Ammon's horn (tissue), 1 donor: ENCODE measurements at regions not wholly inside any gene's neighbourhood (a gene's known extent, or its start where the extent isn't known, plus 50 kb on each side); places are given as distances from the start of the nearest gene placed in this dataset.
A peak's percentile ranks its signal among the peaks of the same experiment; 100 is the strongest.

Experiments used
- DNase-seq: peaks from one replicate; pipeline ENCODE4 v3.0.0-alpha.2; 2016; ENCODE audit warnings: low spot score

DNA sequence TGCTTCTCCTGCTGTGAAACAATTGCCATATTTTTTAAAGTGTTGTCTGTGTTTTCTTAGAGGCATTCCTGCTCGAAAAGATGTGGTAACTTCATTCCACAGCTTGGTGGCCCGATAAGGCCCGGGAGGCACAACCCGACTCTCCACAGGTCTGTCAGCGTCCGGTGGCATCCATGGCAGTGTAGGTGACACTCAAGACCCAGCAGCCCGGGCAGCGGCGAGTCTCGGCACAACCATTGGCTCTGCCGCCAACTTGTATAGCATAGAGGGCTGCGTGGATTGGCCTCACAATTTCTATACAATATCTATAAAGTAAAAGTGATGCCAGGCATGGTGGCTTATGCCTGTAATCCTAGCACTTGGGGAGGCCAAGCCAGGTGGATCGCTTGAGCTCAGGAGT, 262.3 kb upstream of the CHRNA7 start:
- DNase-seq = no peak

- DNase-seq = no peak
Observed at GRCh38 chr15:31774045-31774444, 256.3 kb upstream of the CHRNA7 start.

DNA sequence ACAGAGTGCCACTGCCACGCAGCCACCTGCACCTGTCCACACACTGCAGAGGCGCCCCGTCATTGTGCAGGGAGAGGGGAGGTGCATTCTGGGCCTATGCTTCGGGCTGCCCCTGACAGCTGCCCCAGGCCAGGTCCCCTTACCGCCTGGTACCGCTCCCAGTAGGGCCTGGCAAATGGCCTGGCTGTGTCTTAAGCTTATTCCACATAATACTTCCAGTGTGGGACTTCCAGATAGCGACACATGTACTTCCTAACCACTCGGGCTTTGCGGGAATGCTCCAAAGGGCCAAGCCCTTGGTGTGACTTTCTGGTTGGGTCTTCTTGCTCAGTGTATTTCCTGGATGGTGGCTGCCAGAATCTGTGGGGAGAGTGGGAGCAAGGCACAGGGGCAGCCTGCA, 254.3 kb upstream of the CHRNA7 start:
- DNase-seq = peak; percentile 29

DNA sequence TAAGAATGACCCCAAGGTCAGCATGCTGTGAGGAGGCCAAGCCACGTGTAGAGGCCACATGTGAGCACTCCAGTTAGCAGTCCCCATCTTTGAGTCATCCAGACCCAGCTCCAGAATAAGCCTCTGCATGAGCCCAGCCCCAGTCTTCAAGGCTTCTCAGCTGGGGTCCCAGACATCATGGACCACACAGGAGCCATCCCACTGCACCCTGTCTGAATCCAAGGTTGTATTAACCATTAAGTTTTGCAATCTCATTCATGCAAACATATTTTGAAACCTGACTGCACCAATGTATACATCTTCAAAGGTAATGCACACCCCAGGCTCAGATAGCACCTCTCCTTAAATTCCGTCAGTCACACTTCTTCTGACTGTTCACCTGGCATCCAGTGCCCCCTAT, 249.1 kb upstream of the CHRNA7 start:
- DNase-seq = no peak

DNA sequence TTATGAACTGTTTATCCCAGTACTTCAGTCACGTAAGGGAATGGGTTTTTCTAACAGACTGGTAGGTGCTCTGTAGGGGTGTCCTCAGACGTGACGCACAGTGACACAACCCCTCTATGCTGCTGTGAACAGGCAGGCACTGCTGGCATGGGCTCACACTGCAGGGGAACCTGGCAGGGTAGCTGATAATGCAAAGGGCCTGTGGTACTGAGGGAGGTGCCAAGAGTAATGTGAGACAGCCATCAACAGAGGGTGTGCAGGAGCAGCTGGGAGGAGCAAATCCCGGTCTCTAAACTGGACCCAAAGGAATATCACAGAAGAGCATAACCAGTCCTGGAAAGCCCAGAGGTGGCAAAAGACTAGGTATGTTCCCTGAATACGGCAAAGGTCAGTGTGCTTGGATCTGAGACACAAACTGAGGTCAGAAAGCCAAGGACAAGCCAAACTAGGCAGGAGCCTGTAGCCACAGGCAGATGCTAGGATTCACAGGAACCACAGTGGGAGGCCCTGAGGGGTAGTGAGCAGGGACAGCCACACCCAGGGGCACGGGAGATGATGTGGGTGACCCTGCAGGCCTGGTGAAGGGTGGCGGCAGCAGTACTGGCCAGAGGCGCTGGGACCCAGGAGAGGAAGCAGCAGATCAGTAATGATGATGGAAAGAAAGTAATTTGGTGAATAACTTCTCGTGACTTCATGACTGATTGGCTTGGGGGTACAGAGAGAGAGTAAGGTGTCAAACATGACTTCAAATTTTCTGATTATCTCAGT, 248.1 kb upstream of the CHRNA7 start:
- DNase-seq = no peak

DNA sequence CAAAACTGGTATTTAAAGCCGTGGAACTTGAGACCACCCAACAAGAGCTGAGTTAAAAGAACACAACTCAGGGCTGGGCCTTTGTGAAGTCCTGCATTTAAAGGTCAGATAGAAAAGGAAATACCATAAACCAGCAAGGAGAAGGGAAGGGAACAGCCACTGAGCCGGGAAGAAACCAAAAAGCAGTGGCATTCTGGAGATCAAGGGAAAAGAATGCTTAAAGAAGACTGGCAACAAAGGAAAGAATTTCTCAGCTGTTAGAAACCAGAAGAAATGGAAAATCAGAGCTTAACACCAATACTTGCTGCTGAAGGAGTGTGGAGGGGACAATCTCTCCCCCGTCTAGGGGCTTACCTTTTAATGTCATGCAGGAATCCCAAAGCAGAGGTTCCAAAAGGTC, 247.4 kb upstream of the CHRNA7 start:
- DNase-seq = no peak

DNA sequence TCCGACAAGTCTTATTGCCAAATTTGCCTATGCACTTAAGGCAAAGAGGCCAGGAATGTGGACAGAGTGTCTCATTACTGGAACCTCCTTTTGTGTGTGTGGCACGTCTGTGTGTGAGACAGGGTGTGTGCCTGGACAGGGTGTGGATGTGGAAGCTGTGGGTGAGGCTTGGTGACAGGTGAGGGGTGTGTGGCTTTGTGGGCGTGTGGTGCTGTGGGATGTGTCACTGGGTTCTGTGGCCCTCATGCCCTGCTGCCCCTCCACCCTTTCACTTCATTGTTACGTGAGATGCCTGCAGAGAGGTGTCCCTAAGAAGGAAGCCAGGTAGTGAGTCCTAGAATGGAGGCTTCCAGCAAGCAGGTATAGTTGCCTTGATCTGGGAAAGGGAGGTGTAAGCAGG, 244.0 kb upstream of the CHRNA7 start:
- no peak for DNase-seq

DNA sequence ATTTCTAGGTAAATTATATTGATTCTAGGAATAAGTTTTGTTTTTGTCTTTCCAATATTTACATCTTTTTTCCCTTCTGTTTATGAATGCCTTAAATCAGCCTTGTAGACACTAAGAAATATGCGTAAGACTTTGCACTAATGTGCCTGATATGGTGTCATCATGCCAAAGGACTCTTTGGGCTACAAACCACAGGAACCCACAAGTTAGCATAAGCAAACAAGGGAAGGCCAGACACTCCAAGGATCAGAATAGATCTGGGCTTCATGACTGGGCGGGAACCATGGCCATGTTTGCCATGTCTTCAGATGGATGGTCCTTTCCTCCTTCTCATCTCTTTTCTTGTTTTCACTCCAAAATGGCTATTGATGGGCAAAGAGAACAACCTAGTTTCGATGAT, 242.2 kb upstream of the CHRNA7 start:
- no peak for DNase-seq

DNA sequence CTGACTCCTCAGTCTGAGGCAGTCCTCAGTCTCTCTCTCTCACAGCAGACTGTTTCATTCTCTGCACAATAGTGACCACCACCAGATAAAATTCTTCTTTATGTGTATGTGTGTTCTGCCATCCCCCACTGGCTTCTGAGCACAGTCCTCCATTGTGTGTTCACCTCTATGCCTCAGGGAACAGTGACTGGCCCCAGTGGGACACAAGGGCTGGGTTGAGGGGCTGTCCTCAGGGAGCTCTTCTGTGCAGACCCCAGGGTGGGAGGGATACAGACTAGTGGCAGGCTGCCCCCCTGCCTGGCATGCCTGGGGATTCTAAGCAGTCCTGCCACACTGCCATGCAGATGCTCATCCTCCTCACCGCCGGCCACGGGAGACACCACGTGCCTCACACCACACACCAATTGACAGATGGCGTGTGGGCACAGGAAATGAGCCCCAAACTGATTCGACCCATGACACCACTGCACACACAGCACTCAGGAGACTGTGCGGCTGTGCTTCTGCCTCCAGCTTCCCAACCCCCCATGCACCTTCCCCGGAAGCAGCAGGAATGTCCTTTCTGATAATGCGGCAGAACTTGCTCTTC, 237.6 kb upstream of the CHRNA7 start:
- no peak for DNase-seq

- DNase-seq = no peak
Observed at GRCh38 chr15:31799319-31799714, 231.0 kb upstream of the CHRNA7 start.

DNA sequence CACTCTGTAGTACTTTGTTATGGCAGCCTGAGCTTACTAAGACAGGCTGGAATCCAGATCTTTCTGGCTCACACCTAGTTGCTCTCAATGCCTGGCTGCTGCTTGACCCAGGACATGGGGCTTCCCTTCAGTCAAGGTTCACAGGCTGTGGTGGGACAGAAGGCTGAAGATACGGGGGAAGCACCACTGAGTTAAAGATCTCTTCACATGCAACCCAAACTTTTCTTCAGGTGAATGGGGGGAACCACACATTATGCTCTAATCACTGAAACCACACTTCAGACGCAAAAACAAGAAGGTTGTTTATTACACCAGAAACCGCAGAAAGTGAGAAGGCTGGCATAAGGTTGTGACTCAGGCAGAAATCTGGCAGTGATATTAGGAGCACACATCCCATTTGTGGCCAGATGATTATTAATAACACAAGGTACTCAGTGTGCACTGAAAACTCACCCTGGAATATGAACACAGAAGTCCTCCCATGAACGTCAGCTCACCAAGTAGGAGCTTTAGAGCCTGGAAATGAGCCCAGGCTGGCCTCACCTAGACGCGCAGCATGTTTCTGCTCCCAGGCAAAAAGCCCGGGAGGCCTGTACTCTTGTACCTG, 230.5 kb upstream of the CHRNA7 start:
- DNase-seq = no peak

DNA sequence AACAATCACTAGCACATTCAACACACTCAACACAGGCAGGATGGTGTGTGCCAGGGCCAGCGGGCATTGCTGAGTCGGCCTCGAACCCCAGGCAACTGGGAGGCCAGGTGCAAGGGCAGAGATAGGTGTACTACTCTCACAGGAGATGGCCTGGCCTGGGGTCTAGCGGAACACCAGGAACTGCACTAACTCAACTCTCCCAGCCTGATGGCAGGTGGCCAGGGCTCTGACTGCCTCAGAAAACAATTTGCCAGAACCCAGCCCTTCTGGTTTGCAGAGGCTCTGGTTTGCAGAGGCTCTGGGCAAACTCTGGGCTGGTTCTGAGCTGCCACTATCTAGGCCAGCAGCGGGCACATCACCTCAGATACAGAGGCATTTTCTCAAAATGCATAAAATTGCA, 229.2 kb upstream of the CHRNA7 start:
- peak; percentile 74 for DNase-seq

DNA sequence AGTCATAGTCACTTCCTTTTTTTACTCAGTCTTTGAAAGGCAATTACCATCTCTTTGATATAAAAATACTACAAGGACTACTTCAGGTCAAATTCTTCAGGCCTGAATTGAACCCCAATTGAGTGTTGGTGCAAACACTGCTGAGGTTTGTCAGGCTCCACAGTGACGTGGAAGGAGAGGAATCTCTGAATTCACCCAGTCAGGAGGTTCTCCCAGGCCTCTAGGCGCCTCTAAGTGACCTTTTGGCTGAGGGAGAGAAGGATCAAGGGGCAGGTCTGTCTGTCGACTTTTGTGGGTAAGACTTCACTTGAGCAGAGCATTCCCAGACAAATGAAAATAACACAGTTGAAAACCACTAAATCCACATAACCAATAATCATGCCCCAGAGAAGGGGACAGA, 227.6 kb upstream of the CHRNA7 start:
- no peak for DNase-seq

GRCh38 chr15:31803388-31803884, 226.9 kb upstream of the CHRNA7 start:
- DNase-seq = no peak

DNA sequence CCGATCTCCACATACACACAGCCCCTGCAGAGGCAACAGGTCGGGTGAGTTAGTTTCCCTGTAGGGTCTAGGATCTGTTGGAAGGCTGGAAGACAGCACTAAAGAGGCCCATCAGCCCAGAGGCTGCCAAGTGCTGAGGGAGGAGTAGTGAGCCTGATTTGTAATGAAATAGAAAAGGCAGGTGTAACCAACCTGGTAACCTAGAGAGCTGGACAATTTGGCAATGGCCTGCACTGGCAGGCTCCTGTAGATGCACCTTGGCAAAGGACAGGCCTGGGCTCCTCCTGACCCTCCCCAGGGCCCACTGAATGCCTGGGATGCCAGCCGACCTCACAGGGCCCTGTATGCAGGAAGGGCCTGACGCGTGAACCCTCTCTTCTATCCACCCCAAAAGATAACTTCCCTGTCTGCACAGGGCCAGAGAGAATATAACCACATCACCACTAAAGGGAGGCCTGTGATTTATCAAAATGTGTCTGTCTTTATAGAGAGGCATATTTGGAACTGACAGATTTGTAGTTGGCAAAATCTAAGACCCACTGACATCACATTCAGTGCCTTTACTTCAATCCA, 225.1 kb upstream of the CHRNA7 start:
- no peak for DNase-seq

DNA sequence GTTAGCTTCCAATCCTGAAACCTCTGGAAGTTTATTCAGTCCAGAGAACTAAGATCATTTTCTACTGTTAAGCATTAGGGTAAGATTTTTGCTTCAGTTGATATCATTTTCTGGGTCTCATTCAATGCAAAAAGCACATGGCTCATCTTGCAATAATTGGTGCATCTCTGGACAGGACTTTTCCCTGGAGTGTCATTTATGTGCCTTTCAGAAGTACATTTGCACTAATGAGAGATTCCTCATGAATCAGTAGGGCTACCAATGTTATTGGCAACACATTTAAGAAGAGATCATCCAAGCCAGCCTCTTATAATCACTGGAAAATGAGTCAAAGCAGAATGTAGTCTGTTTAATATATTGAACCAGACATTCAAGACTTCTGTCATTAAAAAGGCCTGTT, 224.2 kb upstream of the CHRNA7 start:
- no peak for DNase-seq

GRCh38 chr15:31811641-31812040, 218.7 kb upstream of the CHRNA7 start:
- peak; percentile 89 for DNase-seq

- DNase-seq = peak; percentile 73
Observed at GRCh38 chr15:31814082-31814481, 216.2 kb upstream of the CHRNA7 start.

DNA sequence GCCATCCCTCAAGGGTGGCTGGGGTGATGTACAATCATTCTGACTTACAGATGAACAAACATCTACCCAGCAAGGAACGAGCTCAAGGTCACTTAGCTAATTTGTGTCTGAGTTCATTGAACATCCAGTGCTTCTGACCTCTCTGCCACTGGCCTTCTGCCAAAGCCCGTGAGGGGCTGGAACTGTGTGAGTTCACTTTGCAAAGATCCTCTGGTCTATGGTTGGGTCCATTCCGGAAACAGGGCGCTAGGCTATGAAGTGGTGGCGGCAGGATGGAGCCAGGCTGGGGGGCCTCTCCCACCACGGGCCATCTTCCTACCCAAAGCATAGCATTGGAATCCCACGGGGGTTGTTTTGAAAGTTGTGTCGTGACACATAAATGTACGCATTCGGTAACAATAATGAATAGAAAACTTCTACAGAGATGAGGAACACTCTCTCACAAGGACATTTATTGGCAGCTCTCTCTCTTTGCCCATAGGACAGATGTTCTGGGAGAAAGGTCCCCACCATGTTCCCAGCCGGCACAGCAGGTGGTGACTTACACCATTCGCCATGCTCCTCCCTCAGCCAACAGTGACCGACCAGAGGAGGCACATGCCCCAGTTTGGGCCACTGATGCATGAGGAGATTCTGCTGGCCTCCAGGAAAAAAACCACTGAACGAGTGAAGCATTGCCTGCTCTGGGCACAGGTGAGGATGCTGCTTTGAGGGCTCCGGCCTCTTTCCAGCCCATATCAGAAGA, 214.7 kb upstream of the CHRNA7 start:
- DNase-seq = no peak

- no peak for DNase-seq
Observed at GRCh38 chr15:31822463-31822862, 207.9 kb upstream of the CHRNA7 start.

GRCh38 chr15:31824024-31824423, 206.3 kb upstream of the CHRNA7 start:
- DNase-seq = peak; percentile 47

- peak; percentile 68 for DNase-seq
Observed at GRCh38 chr15:31828594-31828993, 201.7 kb upstream of the CHRNA7 start.
